ENCODE measurements at regions not wholly inside any gene's neighbourhood (a gene's known extent, or its start where the extent isn't known, plus 50 kb on each side); places are given as distances from the start of the nearest gene placed in this dataset.

GRCh38 chr5:173830421-173830820 is 57.7 kb upstream of the CPEB4 start:
- no peak for DNase-seq (ENCODE audit: low read depth in 2 of 2)

GRCh38 chr5:173831196-173831914 is 56.8 kb upstream of the CPEB4 start:
- DNase-seq (ENCODE audit: low read depth in 2 of 2), result no peak

GRCh38 chr5:173832386-173832785 is 55.8 kb upstream of the CPEB4 start:
- DNase-seq (ENCODE audit: low read depth in 2 of 2), result no peak

GRCh38 chr5:173833196-173833985 is 54.8 kb upstream of the CPEB4 start:
- no peak for DNase-seq (ENCODE audit: low read depth in 2 of 2)

- DNase-seq (ENCODE audit: low read depth in 2 of 2), result no peak
Observed at GRCh38 chr5:173834071-173834771, 53.9 kb upstream of the CPEB4 start.

GRCh38 chr5:173835131-173835530 is 53.0 kb upstream of the CPEB4 start:
- no peak for DNase-seq (ENCODE audit: low read depth in 2 of 2)

GRCh38 chr5:173835661-173836060 is 52.5 kb upstream of the CPEB4 start:
- no peak for DNase-seq (ENCODE audit: low read depth in 2 of 2)

- DNase-seq (ENCODE audit: low read depth in 2 of 2), result no peak
Observed at GRCh38 chr5:173837654-173838053, 50.5 kb upstream of the CPEB4 start.

Data from stimulated activated CD4-positive, alpha-beta T cell treated with anti-CD3 and anti-CD28 coated beads, Interleukin-4, amount 100 ng/mL, for 48 hours (primary cell).